ENCODE measurements at regions not wholly inside any gene's neighbourhood (a gene's known extent, or its start where the extent isn't known, plus 50 kb on each side); places are given as distances from the start of the nearest gene placed in this dataset.

DNA sequence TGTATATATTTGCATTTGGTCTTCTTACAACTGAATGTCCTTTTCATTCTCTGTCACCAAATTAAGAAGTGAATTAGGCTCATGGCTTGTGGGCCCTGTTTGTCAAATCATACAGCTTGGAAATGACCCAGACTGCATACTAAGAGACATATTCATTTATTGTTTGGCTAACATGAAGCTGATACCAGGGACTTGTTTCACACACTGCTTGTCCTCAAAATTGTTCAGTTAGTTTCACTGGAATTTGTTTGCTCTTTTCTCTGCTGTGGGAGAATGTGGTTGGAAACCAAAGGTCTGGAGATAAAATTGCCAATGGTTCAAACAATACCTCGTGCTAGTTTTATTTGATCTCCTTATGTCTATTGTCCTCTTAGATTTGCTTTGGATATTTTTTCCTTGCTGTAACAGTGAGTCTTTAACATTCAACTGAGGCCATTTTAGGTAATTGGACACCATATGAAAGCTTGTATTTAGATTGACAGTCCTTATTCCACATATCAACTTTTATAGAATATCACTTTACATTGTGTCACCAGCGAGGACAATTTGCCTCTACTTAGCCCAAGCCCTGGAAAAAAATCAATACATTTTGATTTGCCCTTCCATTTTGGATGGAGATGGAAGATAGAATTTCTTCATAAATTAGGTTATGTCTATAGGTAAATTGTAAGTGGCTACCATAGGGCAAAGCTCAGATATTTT is 144.3 kb upstream of the MTAP start:
- H3K27me3 ChIP-seq (ENCODE audit: insufficient read depth in 3 of 3, low read length in 2 of 3), result no peaks in the 10 kb centered on the region
- H3K36me3 ChIP-seq (ENCODE audit: insufficient read depth in 1 of 2, low read depth in 1 of 2), result no peaks in the 10 kb centered on the region
- H3K27ac ChIP-seq, result no peak overlapping the region
- H3K4me3 ChIP-seq, result no peak overlapping the region
- H3K9me3 ChIP-seq, result no peaks in the 10 kb centered on the region
- 32 to 38% (median 37%) methylated on average over 2 of the region's 2 CpGs for WGBS, 3 donors
- TF ChIP-seq, protein P1, sequence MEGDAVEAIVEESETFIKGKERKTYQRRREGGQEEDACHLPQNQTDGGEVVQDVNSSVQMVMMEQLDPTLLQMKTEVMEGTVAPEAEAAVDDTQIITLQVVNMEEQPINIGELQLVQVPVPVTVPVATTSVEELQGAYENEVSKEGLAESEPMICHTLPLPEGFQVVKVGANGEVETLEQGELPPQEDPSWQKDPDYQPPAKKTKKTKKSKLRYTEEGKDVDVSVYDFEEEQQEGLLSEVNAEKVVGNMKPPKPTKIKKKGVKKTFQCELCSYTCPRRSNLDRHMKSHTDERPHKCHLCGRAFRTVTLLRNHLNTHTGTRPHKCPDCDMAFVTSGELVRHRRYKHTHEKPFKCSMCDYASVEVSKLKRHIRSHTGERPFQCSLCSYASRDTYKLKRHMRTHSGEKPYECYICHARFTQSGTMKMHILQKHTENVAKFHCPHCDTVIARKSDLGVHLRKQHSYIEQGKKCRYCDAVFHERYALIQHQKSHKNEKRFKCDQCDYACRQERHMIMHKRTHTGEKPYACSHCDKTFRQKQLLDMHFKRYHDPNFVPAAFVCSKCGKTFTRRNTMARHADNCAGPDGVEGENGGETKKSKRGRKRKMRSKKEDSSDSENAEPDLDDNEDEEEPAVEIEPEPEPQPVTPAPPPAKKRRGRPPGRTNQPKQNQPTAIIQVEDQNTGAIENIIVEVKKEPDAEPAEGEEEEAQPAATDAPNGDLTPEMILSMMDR (IDR thresholded peaks at IDR 0.05), result no peak
- intact Hi-C loops (cut with DNase I), result no loop called here
- no peak for DNase-seq
- H3K4me1 ChIP-seq, result no peaks in the 10 kb centered on the region
- ATAC-seq, result no peak

DNA sequence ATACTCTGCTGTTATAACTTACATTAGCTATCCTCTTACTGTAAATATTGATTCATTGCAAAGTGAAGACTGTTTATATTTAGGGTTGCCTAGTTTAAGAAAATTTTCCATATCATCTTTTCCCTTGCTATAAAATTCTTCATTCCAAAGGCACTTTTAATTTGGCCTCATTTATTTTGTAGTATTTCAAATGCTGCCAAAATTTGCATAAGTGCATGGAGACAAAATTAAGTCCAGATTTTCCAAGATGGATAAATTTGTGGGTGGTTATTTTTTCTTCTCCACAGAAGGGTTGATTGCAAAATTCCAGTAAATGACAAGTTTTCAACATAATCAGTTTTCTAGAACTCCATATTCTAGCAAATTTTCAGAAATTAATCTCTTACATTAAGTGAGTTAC is 141.5 kb upstream of the MTAP start:
- Histone ChIP-seq H3K4me3 (no peak overlapping the region), H3K36me3 (ENCODE audit: insufficient read depth in 1 of 2, low read depth in 1 of 2) (no peaks in the 10 kb centered on the region), H3K27me3 (ENCODE audit: insufficient read depth in 3 of 3, low read length in 2 of 3) (no peaks in the 10 kb centered on the region), H3K9me3 (no peaks in the 10 kb centered on the region), H3K4me1 (no peaks in the 10 kb centered on the region), H3K27ac (no peak overlapping the region)
- ATAC-seq (no peak), DNase-seq (no peak)
- TF ChIP-seq, protein P1 (IDR thresholded peaks at IDR 0.05), result no peak
- intact Hi-C loops (cut with DNase I), result no loop called here

DNA sequence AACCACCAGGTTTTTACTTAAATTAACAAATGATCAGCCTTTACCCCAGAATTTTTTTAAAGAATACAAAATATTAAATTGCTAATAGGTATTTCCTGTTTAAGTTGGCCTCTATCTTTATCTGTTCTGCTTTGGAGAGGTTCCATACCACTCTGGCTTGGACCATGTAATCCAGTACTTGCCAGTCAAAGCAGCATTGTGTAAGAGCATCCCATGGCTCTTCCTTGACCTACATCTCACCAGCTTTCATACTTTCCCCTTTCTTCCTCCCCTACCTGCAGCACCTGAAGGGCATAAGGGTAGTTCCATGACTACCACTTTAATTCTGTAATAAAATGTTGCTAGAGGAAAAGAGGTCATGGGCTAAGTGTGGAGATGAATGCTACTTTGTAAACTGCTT is 140.8 kb upstream of the MTAP start:
- H3K9me3 ChIP-seq, result no peaks in the 10 kb centered on the region

DNA sequence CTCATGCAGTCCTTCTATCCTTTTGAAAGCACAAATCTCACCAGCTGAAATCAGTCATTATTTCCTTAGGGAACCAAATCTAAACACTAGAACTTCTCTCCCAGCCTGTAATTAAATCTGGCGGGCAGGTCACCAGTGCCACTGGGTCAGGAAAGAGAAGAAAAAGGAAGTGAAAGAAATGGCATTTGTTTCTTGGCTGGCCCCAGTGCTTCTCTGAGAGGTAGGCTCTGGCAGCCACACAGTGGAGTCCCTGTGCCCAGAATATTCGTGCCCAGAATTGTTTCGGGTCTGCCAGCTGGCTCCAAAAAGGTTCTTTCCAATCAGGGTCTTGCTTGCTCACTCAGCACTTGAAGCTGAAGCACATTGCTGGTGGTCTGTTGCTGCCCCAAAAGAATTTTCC is 133.9 kb upstream of the MTAP start:
- TF ChIP-seq, protein P1 (IDR thresholded peaks at IDR 0.05), result no peak
- no peaks in the 10 kb centered on the region for H3K36me3 ChIP-seq (ENCODE audit: insufficient read depth in 1 of 2, low read depth in 1 of 2)
- intact Hi-C loops (cut with DNase I), result loop anchor here in 1 of 2 donors (5.0 kb wide), 1 partner anchor 361 kb away; the partner anchor contains the start of gene IFNA5
- H3K27ac ChIP-seq, result no peak overlapping the region
- 19 to 48% (median 29%) methylated on average over 3 of the region's 3 CpGs for WGBS, 3 donors
- H3K9me3 ChIP-seq, result no peaks in the 10 kb centered on the region
- no peak for DNase-seq
- no peak overlapping the region for H3K4me3 ChIP-seq
- no peak for ATAC-seq
- H3K4me1 ChIP-seq, result no peaks in the 10 kb centered on the region
- H3K27me3 ChIP-seq (ENCODE audit: insufficient read depth in 3 of 3, low read length in 2 of 3), result no peaks in the 10 kb centered on the region

More for the DNA sequence above, 140.8 kb upstream of the MTAP start:
- DNase-seq (no peak), ATAC-seq (no peak)
- Histone ChIP-seq H3K4me3 (no peak overlapping the region), H3K36me3 (ENCODE audit: insufficient read depth in 1 of 2, low read depth in 1 of 2) (no peaks in the 10 kb centered on the region), H3K4me1 (no peaks in the 10 kb centered on the region), H3K27me3 (ENCODE audit: insufficient read depth in 3 of 3, low read length in 2 of 3) (no peaks in the 10 kb centered on the region), H3K27ac (no peak overlapping the region)
- TF ChIP-seq, protein P1 (IDR thresholded peaks at IDR 0.05), result no peak
- intact Hi-C loops (cut with DNase I), result no loop called here

DNA sequence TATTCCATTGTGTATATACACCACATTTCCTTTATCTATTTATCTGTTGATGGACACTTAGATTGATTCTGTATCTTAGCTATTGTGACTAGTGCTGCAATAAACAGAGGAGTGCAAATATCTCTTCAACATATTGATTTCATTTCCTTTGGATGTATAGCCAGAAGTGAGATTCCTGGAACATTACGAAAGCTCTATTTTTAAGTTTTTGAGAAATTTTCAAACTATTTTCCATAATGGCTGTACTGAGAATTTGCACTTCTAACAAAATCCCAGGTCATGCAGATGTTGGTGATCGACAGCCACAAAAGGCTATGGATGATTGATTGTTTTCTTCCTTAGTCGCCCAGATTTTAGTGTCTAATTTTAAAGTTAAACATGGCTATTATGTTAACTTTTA is 132.7 kb upstream of the MTAP start:
- H3K36me3 ChIP-seq (ENCODE audit: insufficient read depth in 1 of 2, low read depth in 1 of 2), result no peaks in the 10 kb centered on the region
- intact Hi-C loops (cut with DNase I), result loop anchor here in 1 of 2 donors (5.0 kb wide), 1 partner anchor 362 kb away; the partner anchor contains the start of gene IFNA5
- H3K4me1 ChIP-seq, result no peaks in the 10 kb centered on the region
- TF ChIP-seq, protein P1 (IDR thresholded peaks at IDR 0.05), result no peak
- DNase-seq (no peak), ATAC-seq (no peak)
- WGBS, 3 donors, result 64 to 82% (median 65%) methylated on average over 3 of the region's 3 CpGs
- H3K9me3 ChIP-seq, result no peaks in the 10 kb centered on the region
- H3K4me3 ChIP-seq, result no peak overlapping the region
- no peak overlapping the region for H3K27ac ChIP-seq
- no peaks in the 10 kb centered on the region for H3K27me3 ChIP-seq (ENCODE audit: insufficient read depth in 3 of 3, low read length in 2 of 3)
